Parathyroid adenoma (tissue), 2 donors: ENCODE measurements at regions not wholly inside any gene's neighbourhood (a gene's known extent, or its start where the extent isn't known, plus 50 kb on each side); places are given as distances from the start of the nearest gene placed in this dataset.

Experiments
- H2AFZ ChIP-seq: fragments of 300-600 bp; sonication (generic); one replicate; pipeline ENCODE4 v1.7.0; 2017; ENCODE audit warnings: antibody characterized with exemption, mild to moderate bottlenecking
- H3K27ac ChIP-seq: fragments of 300-600 bp; sonication (generic); one replicate; pipeline ENCODE4 v1.7.0; 2017
- H3K27me3 ChIP-seq: fragments of 300-600 bp; sonication (generic); one replicate; pipeline ENCODE4 v1.7.0; 2017; ENCODE audit warnings: low read length; ENCODE audit not compliant: control insufficient read depth, insufficient read depth
- H3K36me3 ChIP-seq: fragments of 300-600 bp; sonication (generic); one replicate; pipeline ENCODE4 v1.7.0; 2017; ENCODE audit warnings: low read length; ENCODE audit not compliant: control insufficient read depth, insufficient read depth
- H3K4me1 ChIP-seq: fragments of 300-600 bp; sonication (generic); one replicate; pipeline ENCODE4 v1.7.0; 2017; ENCODE audit warnings: control low read depth
- H3K4me2 ChIP-seq: fragments of 300-600 bp; sonication (generic); one replicate; pipeline ENCODE4 v1.7.0; 2017; ENCODE audit warnings: low read length
- H3K4me3 ChIP-seq: fragments of 300-600 bp; sonication (generic); one replicate; pipeline ENCODE4 v1.7.0; 2017; ENCODE audit warnings: low read depth, low read length
- H3K79me2 ChIP-seq: fragments of 300-600 bp; sonication (generic); one replicate; pipeline ENCODE4 v1.7.0; 2017; ENCODE audit warnings: control low read depth
- H3K9ac ChIP-seq: fragments of 300-600 bp; sonication (generic); one replicate; pipeline ENCODE4 v1.7.0; 2017; ENCODE audit warnings: mild to moderate bottlenecking
- H3K9me3 ChIP-seq: fragments of 300-600 bp; sonication (generic); one replicate; pipeline ENCODE4 v1.7.0; 2017; ENCODE audit warnings: low read length; ENCODE audit not compliant: control insufficient read depth
- TF ChIP-seq, protein P1 (sequence below): fragments of 300-600 bp; sonication (generic); IDR thresholded peaks from one replicate; pipeline ENCODE4 v1.7.0; 2017; ENCODE audit warnings: antibody characterized with exemption, mild to moderate bottlenecking
- donor health status: primary hyperparathyroidism.

- Histone ChIP-seq H3K9me3 (no peaks in the 10 kb centered on the region), H2AFZ (no peak overlapping the region), H3K4me3 (no peak overlapping the region), H3K36me3 (no peaks in the 10 kb centered on the region), H3K79me2 (peaks cover 20% of the 10 kb centered on the region), H3K27me3 (no peaks in the 10 kb centered on the region), H3K4me2 (no peak overlapping the region), H3K27ac (no peak overlapping the region), H3K9ac (no peak overlapping the region), H3K4me1 (peaks cover 15% of the 10 kb centered on the region)
- TF ChIP-seq, protein P1, sequence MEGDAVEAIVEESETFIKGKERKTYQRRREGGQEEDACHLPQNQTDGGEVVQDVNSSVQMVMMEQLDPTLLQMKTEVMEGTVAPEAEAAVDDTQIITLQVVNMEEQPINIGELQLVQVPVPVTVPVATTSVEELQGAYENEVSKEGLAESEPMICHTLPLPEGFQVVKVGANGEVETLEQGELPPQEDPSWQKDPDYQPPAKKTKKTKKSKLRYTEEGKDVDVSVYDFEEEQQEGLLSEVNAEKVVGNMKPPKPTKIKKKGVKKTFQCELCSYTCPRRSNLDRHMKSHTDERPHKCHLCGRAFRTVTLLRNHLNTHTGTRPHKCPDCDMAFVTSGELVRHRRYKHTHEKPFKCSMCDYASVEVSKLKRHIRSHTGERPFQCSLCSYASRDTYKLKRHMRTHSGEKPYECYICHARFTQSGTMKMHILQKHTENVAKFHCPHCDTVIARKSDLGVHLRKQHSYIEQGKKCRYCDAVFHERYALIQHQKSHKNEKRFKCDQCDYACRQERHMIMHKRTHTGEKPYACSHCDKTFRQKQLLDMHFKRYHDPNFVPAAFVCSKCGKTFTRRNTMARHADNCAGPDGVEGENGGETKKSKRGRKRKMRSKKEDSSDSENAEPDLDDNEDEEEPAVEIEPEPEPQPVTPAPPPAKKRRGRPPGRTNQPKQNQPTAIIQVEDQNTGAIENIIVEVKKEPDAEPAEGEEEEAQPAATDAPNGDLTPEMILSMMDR = no peak
Measured at GRCh38 chr3:72385167-72385566, 463.1 kb downstream of the SHQ1 start.

- no peak overlapping the region for H3K27ac ChIP-seq
- no peak overlapping the region for H2AFZ ChIP-seq
- peaks cover 16% of the 10 kb centered on the region for H3K79me2 ChIP-seq
- no peaks in the 10 kb centered on the region for H3K36me3 ChIP-seq
- peak overlapping the region; percentile 5 for H3K4me2 ChIP-seq
- no peak overlapping the region for H3K9ac ChIP-seq
- H3K4me1 ChIP-seq = peaks cover 15% of the 10 kb centered on the region
- TF ChIP-seq, protein P1 = no peak
- no peaks in the 10 kb centered on the region for H3K27me3 ChIP-seq
- no peaks in the 10 kb centered on the region for H3K9me3 ChIP-seq
- no peak overlapping the region for H3K4me3 ChIP-seq
Measured at GRCh38 chr3:72384602-72385001, 463.6 kb downstream of the SHQ1 start.

- H3K4me3 ChIP-seq = no peak overlapping the region
- no peaks in the 10 kb centered on the region for H3K9me3 ChIP-seq
- no peak overlapping the region for H3K27ac ChIP-seq
- H3K27me3 ChIP-seq = no peaks in the 10 kb centered on the region
- TF ChIP-seq, protein P1 = no peak
- peaks cover 16% of the 10 kb centered on the region for H3K79me2 ChIP-seq
- no peak overlapping the region for H3K4me2 ChIP-seq
- H3K36me3 ChIP-seq = no peaks in the 10 kb centered on the region
- peaks cover 15% of the 10 kb centered on the region for H3K4me1 ChIP-seq
- H3K9ac ChIP-seq = no peak overlapping the region
- no peak overlapping the region for H2AFZ ChIP-seq
Measured at GRCh38 chr3:72383883-72384282, 464.4 kb downstream of the SHQ1 start.

GRCh38 chr3:72383230-72383629 lies 465.0 kb downstream of the SHQ1 start:
- H3K4me2 ChIP-seq = no peak overlapping the region
- H3K9me3 ChIP-seq = no peaks in the 10 kb centered on the region
- H2AFZ ChIP-seq = no peak overlapping the region
- no peak overlapping the region for H3K4me3 ChIP-seq
- TF ChIP-seq, protein P1 = no peak
- H3K79me2 ChIP-seq = peaks cover 10% of the 10 kb centered on the region
- no peaks in the 10 kb centered on the region for H3K27me3 ChIP-seq
- H3K4me1 ChIP-seq = peaks cover 15% of the 10 kb centered on the region
- no peak overlapping the region for H3K27ac ChIP-seq
- no peaks in the 10 kb centered on the region for H3K36me3 ChIP-seq
- H3K9ac ChIP-seq = no peak overlapping the region

GRCh38 chr3:72382460-72382859 lies 465.8 kb downstream of the SHQ1 start:
- peaks cover 15% of the 10 kb centered on the region for H3K4me1 ChIP-seq
- TF ChIP-seq, protein P1 = no peak
- no peak overlapping the region for H3K4me3 ChIP-seq
- no peak overlapping the region for H2AFZ ChIP-seq
- H3K27me3 ChIP-seq = no peaks in the 10 kb centered on the region
- H3K27ac ChIP-seq = no peak overlapping the region
- H3K36me3 ChIP-seq = no peaks in the 10 kb centered on the region
- no peaks in the 10 kb centered on the region for H3K9me3 ChIP-seq
- no peak overlapping the region for H3K9ac ChIP-seq
- H3K4me2 ChIP-seq = no peak overlapping the region
- peaks cover 8% of the 10 kb centered on the region for H3K79me2 ChIP-seq
